ENCODE measurements at regions not wholly inside any gene's neighbourhood (a gene's known extent, or its start where the extent isn't known, plus 50 kb on each side); places are given as distances from the start of the nearest gene placed in this dataset.

GRCh38 chr2:64750817-64751285 is 97.1 kb upstream of the SERTAD2 start:
- ChIA-PET POLR2A (interaction anchor here (0.5 to 1.9 kb wide), 5 partner anchors 16 to 477 kb away, joined by 3 to 8 read pairs (median 5); partner anchors contain the start of gene ACTR2), CTCF (interaction anchor here (0.6 to 1.8 kb wide), 8 partner anchors 9 to 965 kb away, joined by 4 to 12 read pairs (median 7); no protein-coding TSS in a partner anchor)
- DNase-seq (ENCODE audit: low read depth, low spot score) (peak; percentile 99), ATAC-seq (peak; percentile 93)
- Histone ChIP-seq H3K27me3 (ENCODE audit: control insufficient read depth, insufficient read depth, low read length) (no peaks in the 10 kb centered on the region), H3K27ac (ENCODE audit: low read length) (peak overlapping the region; percentile 97), H3K4me1 (ENCODE audit: control insufficient read depth, insufficient read depth, low read length) (peaks cover 31% of the 10 kb centered on the region), H3K4me3 (ENCODE audit: low read depth in 2 of 2, low read length in 2 of 2) (peak overlapping the region; percentile 94 to 98), H3K36me3 (ENCODE audit: control insufficient read depth, insufficient read depth, low read length) (no peaks in the 10 kb centered on the region; the same call in 1 of the 2 replicates), H3K9me3 (ENCODE audit: control insufficient read depth, insufficient read depth, low read depth, low read length) (peaks cover 3% of the 10 kb centered on the region; the same call in 1 of the 2 replicates)
- intact Hi-C loops (cut with micrococcal nuclease; ENCODE audit: unreplicated experiment) (loop anchor here (5.0 kb wide), 1 partner anchor 116 kb away; no protein-coding TSS in a partner anchor), in situ Hi-C loops (cut with HindIII; ENCODE audit: low pct_unique_long_range_greater_than_20kb, low sequenced_read_pairs) (no loop called here)
- BruUV-seq (replicated peaks), result no TSS peak
- TF ChIP-seq TCF7L2 (IDR thresholded peaks at IDR 0.05; ENCODE audit: low read depth, low read length) (0 out of 2 replicates have a peak, but pooled peaks have one; percentile 16), CTCF (IDR thresholded peaks at IDR 0.05) (no peak), SIN3A (IDR thresholded peaks at IDR 0.05; ENCODE audit: borderline replicate concordance, insufficient read depth, low read depth, low read length) (0 out of 2 replicates have a peak, but pooled peaks have one; percentile 24), POLR2AphosphoS5 (IDR thresholded peaks at IDR 0.05; ENCODE audit: low read depth, low read length) (peak; percentile 73), REST (IDR thresholded peaks at IDR 0.05; ENCODE audit: insufficient read depth in 1 of 2, low read depth in 2 of 2, low read length in 1 of 2) (no peak)

DNA sequence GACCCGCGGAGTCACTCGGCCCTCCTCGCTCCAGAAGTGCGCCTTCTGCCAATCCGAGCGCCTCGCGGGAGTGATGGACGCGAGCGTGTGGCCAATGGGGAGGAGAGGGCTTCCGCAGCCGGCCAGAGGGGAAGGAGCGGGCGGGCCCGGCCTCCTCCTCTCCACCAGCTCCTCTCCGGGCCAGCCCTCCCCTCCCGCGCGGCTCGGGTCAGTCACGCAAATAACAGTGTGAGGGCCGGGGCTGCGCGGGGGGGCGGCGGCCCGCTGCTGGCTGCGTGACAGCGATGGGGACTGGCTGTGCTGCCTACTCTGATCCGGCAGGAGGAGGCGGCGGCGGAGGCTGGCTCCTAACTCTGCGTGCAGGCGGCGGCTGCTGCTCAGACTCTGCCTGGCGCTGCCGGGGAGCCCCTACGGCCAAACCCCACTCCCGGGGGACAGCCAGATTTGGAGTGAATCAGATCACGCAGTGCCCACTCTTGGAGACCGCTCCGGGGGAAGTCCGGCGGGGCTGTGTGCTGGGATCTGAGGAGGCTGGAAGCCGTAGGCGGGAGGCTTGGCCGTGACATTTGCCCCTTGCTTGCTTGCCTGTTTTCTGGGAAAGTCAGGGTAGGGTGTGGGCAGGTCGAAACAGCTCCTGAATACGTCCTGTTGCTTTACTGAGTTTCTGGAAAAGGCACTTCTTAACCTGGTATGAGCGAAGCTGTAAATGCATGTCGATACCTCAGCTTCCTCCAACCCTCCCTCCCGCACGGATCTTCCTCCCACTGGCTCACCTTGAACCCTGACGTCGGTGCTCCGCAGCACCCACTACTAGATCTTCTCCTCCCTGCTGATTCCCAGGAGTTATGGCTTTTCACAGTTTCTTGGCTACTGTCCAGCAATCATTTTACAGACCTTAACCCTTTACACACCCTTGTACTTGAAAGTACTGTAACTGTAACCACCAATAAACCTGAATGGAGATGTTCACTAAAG is 97.9 kb upstream of the SERTAD2 start:
- ATAC-seq (peak; percentile 92), DNase-seq (ENCODE audit: low read depth, low spot score) (no peak)
- Histone ChIP-seq H3K27ac (ENCODE audit: low read length) (peak overlapping the region; percentile 90), H3K4me1 (ENCODE audit: control insufficient read depth, insufficient read depth, low read length) (peaks cover 27% of the 10 kb centered on the region), H3K27me3 (ENCODE audit: control insufficient read depth, insufficient read depth, low read length) (no peaks in the 10 kb centered on the region), H3K9me3 (ENCODE audit: control insufficient read depth, insufficient read depth, low read depth, low read length) (peaks cover 7% of the 10 kb centered on the region; the same call in 1 of the 2 replicates), H3K36me3 (ENCODE audit: control insufficient read depth, insufficient read depth, low read length) (no peaks in the 10 kb centered on the region; the same call in 1 of the 2 replicates), H3K4me3 (ENCODE audit: low read depth in 2 of 2, low read length in 2 of 2) (peak overlapping the region; percentile 83 to 85)
- TF ChIP-seq SIN3A (IDR thresholded peaks at IDR 0.05; ENCODE audit: borderline replicate concordance, insufficient read depth, low read depth, low read length), result peak; percentile 56
- 0 out of 2 replicates have a peak, but pooled peaks have one; percentile 6 for TF ChIP-seq TCF7L2 (IDR thresholded peaks at IDR 0.05; ENCODE audit: low read depth, low read length)
- no peak for TF ChIP-seq CTCF (IDR thresholded peaks at IDR 0.05)
- ChIA-PET POLR2A (interaction anchor here (0.5 to 1.9 kb wide), 6 partner anchors 16 to 476 kb away, joined by 3 to 8 read pairs (median 4); partner anchors contain the start of gene ACTR2), CTCF (interaction anchor here (0.6 to 1.8 kb wide), 7 partner anchors 10 to 964 kb away, joined by 4 to 12 read pairs (median 7); no protein-coding TSS in a partner anchor)
- intact Hi-C loops (cut with micrococcal nuclease; ENCODE audit: unreplicated experiment), result loop anchor here (5.0 kb wide), 1 partner anchor 116 kb away; no protein-coding TSS in a partner anchor
- BruUV-seq (replicated peaks), result no TSS peak
- in situ Hi-C loops (cut with HindIII; ENCODE audit: low pct_unique_long_range_greater_than_20kb, low sequenced_read_pairs), result no loop called here
